ENCODE measurements at regions not wholly inside any gene's neighbourhood (a gene's known extent, or its start where the extent isn't known, plus 50 kb on each side); places are given as distances from the start of the nearest gene placed in this dataset.

- ChIA-PET POLR2A (ENCODE audit: partially characterized antibody) (interaction anchor here (0.6 to 2.4 kb wide), 3 partner anchors 46 to 286 kb away, joined by 3 to 8 read pairs (median 4); no protein-coding TSS in a partner anchor), CTCF (ENCODE audit: partially characterized antibody) (interaction anchor here (0.7 to 2.6 kb wide), 5 partner anchors 8 to 951 kb away, joined by 3 to 9 read pairs (median 4); no protein-coding TSS in a partner anchor)
- no peaks in the 10 kb centered on the region for H3K23me2 ChIP-seq (ENCODE audit: low read depth, low read length)
- TF ChIP-seq BCL11A (IDR thresholded peaks at IDR 0.05; ENCODE audit: low read depth in 2 of 2, low read length in 2 of 2), result no peak
- TF ChIP-seq POLR2AphosphoS5 (IDR thresholded peaks at IDR 0.05; ENCODE audit: low read depth, low read length), result no peak
- TF ChIP-seq SUZ12 (IDR thresholded peaks at IDR 0.05; ENCODE audit: low read length), result no peak
- TF ChIP-seq SIRT6 (IDR thresholded peaks at IDR 0.05; ENCODE audit: low read length), result no peak
- TF ChIP-seq BRCA1 (IDR thresholded peaks at IDR 0.05; ENCODE audit: low read depth, low read length), result no peak
- no peak overlapping the region for H3K4ac ChIP-seq (replicated peaks; ENCODE audit: insufficient read length, low read depth, low read length)
- H2BK120ac ChIP-seq (replicated peaks; ENCODE audit: low read depth, low read length), result no peak overlapping the region
- H3K4me1 ChIP-seq (replicated peaks in 1 of 4; ENCODE audit: control insufficient read depth in 3 of 4, insufficient read depth in 4 of 4, low read length in 3 of 4), result peaks cover 0 to 4% (median 0%) of the 10 kb centered on the region in 4 experiments; a peak in 2 of 7 replicates
- H2BK12ac ChIP-seq (ENCODE audit: low read depth, low read length), result no peak overlapping the region
- no peak overlapping the region for H3K9ac ChIP-seq (replicated peaks in 1 of 4; ENCODE audit: extremely low read depth in 1 of 4, low read depth in 3 of 4, low read length in 3 of 4)
- no peak overlapping the region for H2AFZ ChIP-seq (ENCODE audit: low read length)
- H3K18ac ChIP-seq (ENCODE audit: extremely low read depth, low read length), result no peak overlapping the region
- H4K5ac ChIP-seq (ENCODE audit: insufficient read length, low read depth, low read length), result no peak overlapping the region
- no peak overlapping the region for H3K14ac ChIP-seq (ENCODE audit: insufficient read length)
- H2BK20ac ChIP-seq (ENCODE audit: low read length), result no peak overlapping the region
- no peak overlapping the region for H3K4me2 ChIP-seq (ENCODE audit: insufficient read depth in 1 of 2, low read depth in 2 of 2, low read length in 2 of 2)
- no peak for DNase-seq (ENCODE audit: low read depth in 1 of 2, low spot score in 2 of 2)
- no peak overlapping the region for H3K23ac ChIP-seq (ENCODE audit: insufficient read length)
- H3K27me3 ChIP-seq (replicated peaks in 1 of 4; ENCODE audit: control insufficient read depth in 3 of 4, extremely low read depth in 1 of 4, insufficient read depth in 3 of 4, low read length in 3 of 4), result no peaks in the 10 kb centered on the region
- H2AK5ac ChIP-seq (ENCODE audit: low read depth, low read length), result no peak overlapping the region
- no peaks in the 10 kb centered on the region for H3K79me1 ChIP-seq (ENCODE audit: low read depth, low read length)
- no peak for FAIRE-seq
- 88% methylated on average over 4 of the region's 4 CpGs; no CpG with 5 or more reads in 1 of the 2 experiments for WGBS, 2 experiments (ENCODE audit: extremely low coverage in 1 of 2, insufficient coverage in 1 of 2, insufficient read length in 1 of 2, insufficient replicate concordance in 2 of 2, low coverage in 1 of 2, low lambda C conversion rate in 2 of 2, missing lambda C conversion rate in 1 of 2)
- H2BK15ac ChIP-seq (ENCODE audit: low read length), result no peak overlapping the region
- H3K79me2 ChIP-seq (ENCODE audit: control insufficient read depth in 1 of 2, insufficient read depth in 2 of 2, low read length in 2 of 2), result no peaks in the 10 kb centered on the region
- H4K20me1 ChIP-seq (replicated peaks in 1 of 2; ENCODE audit: control insufficient read depth in 1 of 2, insufficient read depth in 2 of 2, low read length in 2 of 2), result no peaks in the 10 kb centered on the region
- no peak overlapping the region for H4K8ac ChIP-seq (ENCODE audit: extremely low read depth, insufficient read depth, low read length)
- H3K36me3 ChIP-seq (ENCODE audit: control insufficient read depth in 2 of 4, insufficient read depth in 4 of 4, low read length in 3 of 4), result no peaks in the 10 kb centered on the region
- no peak overlapping the region for H2BK5ac ChIP-seq (ENCODE audit: low read depth, low read length)
- H3K56ac ChIP-seq (replicated peaks; ENCODE audit: insufficient read length, low read depth, low read length), result no peak overlapping the region
- no peak overlapping the region for H4K91ac ChIP-seq (replicated peaks; ENCODE audit: insufficient read length, low read length)
- no peak overlapping the region for H3K27ac ChIP-seq (ENCODE audit: low read depth, low read length)
- no peaks in the 10 kb centered on the region; a peak in 2 of 4 replicates for H3K9me3 ChIP-seq (ENCODE audit: insufficient read depth in 2 of 2, low read depth in 1 of 2, low read length in 1 of 2)
- no peak overlapping the region for H3K4me3 ChIP-seq (ENCODE audit: extremely low read depth in 1 of 4, insufficient read depth in 2 of 4, low read depth in 3 of 4, low read length in 4 of 4)
Measured at GRCh38 chr4:26076000-26076587, 162.1 kb downstream of the SMIM20 start.

All from H1 (cell line).